C4-2B (cell line): ENCODE measurements at regions not wholly inside any gene's neighbourhood (a gene's known extent, or its start where the extent isn't known, plus 50 kb on each side); places are given as distances from the start of the nearest gene placed in this dataset.

Experiments
- CTCF ChIP-seq: fragments of 450-650 bp; conservative IDR thresholded peaks from 2 replicates; pipeline ENCODE4 v1.5.1; 2017; ENCODE audit warnings: mild to moderate bottlenecking
- ZFX ChIP-seq: fragments of 450-650 bp; IDR thresholded peaks from 2 replicates; pipeline ENCODE4 v1.6.1; 2017

- TF ChIP-seq CTCF (no peak), ZFX (no peak)
Measured at GRCh38 chr3:102105193-102105592, 255.9 kb downstream of the NFKBIZ start.
